Neutrophil (primary cell): ENCODE measurements at regions not wholly inside any gene's neighbourhood (a gene's known extent, or its start where the extent isn't known, plus 50 kb on each side); places are given as distances from the start of the nearest gene placed in this dataset.

Experiments
- H3K27ac ChIP-seq: fragments of 200-600 bp; sonication (generic); 2 replicates; pipeline ENCODE4 v1.5.1; 2016; ENCODE audit warnings: mild to moderate bottlenecking, moderate library complexity
- H3K27me3 ChIP-seq: fragments of 200-600 bp; sonication (generic); 2 replicates; pipeline ENCODE4 v1.6.0; 2016; ENCODE audit warnings: mild to moderate bottlenecking
- H3K36me3 ChIP-seq: fragments of 200-600 bp; sonication (generic); 2 replicates; pipeline ENCODE4 v1.5.1; 2017
- H3K4me1 ChIP-seq, 2 experiments: fragments of 200-600 bp in 1 of 2; sonication (generic) in 1 of 2; 1 replicate in 1 of 2; 2 replicates in 1 of 2; pipeline versions ENCODE4 v1.5.1 to v1.6.1; 2013 to 2016; ENCODE audit warnings: low read depth in 1 of 2, low read length in 1 of 2, mild to moderate bottlenecking in 1 of 2, moderate library complexity in 1 of 2; ENCODE audit not compliant: control insufficient read depth in 1 of 2, insufficient read depth in 1 of 2
- H3K4me3 ChIP-seq, 2 experiments: fragments of 200-600 bp in 1 of 2; sonication (generic) in 1 of 2; 1 replicate in 1 of 2; 2 replicates in 1 of 2; pipeline ENCODE4 v1.5.1; 2013 to 2016; ENCODE audit warnings: low read depth in 1 of 2, low read length in 1 of 2, mild to moderate bottlenecking in 1 of 2, moderate library complexity in 1 of 2
- H3K9me3 ChIP-seq: fragments of 200-600 bp; sonication (generic); 2 replicates; pipeline ENCODE4 v1.5.1; 2016
- TF ChIP-seq, protein P1 (sequence below): fragments of 200-600 bp; sonication (generic); IDR thresholded peaks from 2 replicates; pipeline ENCODE4 v1.5.1; 2016; ENCODE audit warnings: antibody characterized with exemption

DNA sequence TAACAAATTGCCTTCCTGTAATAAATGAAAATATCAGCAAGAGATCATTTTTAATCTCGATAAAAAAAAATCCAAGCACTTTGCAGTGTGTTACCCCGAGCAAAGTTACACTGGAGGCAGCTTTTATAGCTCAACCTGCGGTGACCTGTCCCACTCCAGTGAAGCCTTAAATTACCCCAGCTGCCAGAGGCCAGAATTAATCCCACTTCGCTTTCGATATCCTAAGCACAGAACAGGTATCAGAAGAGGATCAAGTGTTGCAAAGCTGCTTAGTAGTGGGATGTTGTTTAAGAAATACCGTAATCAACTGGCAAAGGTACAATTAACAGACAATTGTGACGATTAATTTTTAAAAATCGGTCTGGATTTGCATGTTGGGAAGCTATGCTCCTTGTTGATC is 314.0 kb downstream of the AGTPBP1 start:
- Histone ChIP-seq H3K9me3 (no peaks in the 10 kb centered on the region), H3K27me3 (peaks cover 11% of the 10 kb centered on the region), H3K27ac (no peak overlapping the region), H3K4me1 (peaks cover 13% of the 10 kb centered on the region in 2 experiments), H3K4me3 (no peak overlapping the region), H3K36me3 (no peaks in the 10 kb centered on the region)
- TF ChIP-seq, protein P1, sequence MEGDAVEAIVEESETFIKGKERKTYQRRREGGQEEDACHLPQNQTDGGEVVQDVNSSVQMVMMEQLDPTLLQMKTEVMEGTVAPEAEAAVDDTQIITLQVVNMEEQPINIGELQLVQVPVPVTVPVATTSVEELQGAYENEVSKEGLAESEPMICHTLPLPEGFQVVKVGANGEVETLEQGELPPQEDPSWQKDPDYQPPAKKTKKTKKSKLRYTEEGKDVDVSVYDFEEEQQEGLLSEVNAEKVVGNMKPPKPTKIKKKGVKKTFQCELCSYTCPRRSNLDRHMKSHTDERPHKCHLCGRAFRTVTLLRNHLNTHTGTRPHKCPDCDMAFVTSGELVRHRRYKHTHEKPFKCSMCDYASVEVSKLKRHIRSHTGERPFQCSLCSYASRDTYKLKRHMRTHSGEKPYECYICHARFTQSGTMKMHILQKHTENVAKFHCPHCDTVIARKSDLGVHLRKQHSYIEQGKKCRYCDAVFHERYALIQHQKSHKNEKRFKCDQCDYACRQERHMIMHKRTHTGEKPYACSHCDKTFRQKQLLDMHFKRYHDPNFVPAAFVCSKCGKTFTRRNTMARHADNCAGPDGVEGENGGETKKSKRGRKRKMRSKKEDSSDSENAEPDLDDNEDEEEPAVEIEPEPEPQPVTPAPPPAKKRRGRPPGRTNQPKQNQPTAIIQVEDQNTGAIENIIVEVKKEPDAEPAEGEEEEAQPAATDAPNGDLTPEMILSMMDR, result no peak

DNA sequence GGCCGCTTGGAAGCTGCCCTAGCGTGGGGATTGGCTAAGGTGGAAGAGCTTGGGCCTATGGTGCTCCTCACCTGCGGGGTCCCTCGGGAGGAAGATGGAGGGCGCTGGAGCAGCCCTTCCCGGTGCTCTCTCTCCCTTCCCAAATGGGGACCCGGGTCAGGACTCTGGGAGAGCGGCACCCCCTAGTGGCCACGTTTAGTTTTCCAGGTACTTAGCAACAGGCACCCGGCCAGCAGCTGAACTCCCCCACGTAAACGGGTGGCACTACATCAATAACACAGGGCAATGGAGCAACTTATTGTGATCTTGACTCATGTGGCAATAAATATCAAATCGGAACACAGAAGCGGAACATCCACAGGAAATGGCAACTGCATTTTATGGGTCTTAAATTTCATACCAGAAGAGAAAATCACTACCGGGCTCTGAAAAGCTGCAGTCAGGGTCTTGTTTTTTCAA is 316.6 kb downstream of the AGTPBP1 start:
- Histone ChIP-seq H3K4me3 (no peak overlapping the region), H3K9me3 (no peaks in the 10 kb centered on the region), H3K27ac (no peak overlapping the region), H3K36me3 (no peaks in the 10 kb centered on the region), H3K4me1 (peaks cover 6 to 8% of the 10 kb centered on the region in 2 experiments), H3K27me3 (peaks cover 11% of the 10 kb centered on the region)
- TF ChIP-seq, protein P1, result peak; percentile 36

DNA sequence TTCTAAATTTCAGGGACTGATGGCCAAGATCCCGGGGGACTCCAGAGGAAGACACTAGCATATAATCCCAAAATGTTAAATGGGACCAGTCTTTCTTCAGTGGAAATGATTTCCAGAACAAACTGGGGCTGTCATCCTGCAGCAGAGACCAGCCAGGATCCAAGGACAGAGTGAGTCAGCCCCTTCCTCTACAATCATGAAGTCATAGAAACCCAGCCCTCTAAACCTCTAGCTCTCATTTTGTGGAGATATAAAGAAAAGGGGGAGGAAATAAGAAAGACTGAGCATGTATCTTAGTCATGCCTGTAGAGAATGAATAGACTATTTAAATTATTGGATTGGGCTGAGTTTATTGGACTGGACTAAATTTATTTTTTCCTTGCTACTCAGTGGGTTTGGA is 318.3 kb downstream of the AGTPBP1 start:
- Histone ChIP-seq H3K9me3 (no peaks in the 10 kb centered on the region), H3K27me3 (peaks cover 7% of the 10 kb centered on the region), H3K4me1 (peaks cover 6 to 8% of the 10 kb centered on the region in 2 experiments), H3K27ac (no peak overlapping the region), H3K4me3 (no peak overlapping the region), H3K36me3 (no peaks in the 10 kb centered on the region)
- TF ChIP-seq, protein P1, result no peak

DNA sequence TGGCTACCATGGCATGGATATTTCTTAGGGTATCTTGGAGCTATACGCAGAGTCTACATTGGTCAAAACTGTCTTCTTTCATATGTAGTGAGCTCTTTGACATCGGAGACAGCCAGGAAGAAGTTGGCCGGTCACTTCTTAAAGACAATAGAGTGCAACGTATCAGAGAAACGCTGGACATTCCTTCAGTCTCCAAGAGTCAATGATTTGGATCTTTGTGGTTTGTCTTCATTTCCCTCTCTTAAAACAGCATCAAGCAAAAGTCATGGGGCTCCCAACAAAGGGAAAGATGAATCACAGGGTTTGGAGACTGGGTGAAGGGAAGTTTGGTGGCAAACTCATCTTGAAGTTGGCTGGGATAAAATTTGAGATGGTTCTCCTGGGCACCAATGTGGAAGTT is 320.1 kb downstream of the AGTPBP1 start:
- H3K27ac ChIP-seq, result no peak overlapping the region
- H3K4me3 ChIP-seq, result no peak overlapping the region
- H3K27me3 ChIP-seq, result peaks cover 8% of the 10 kb centered on the region
- H3K36me3 ChIP-seq, result no peaks in the 10 kb centered on the region
- no peaks in the 10 kb centered on the region for H3K9me3 ChIP-seq
- peaks cover 6 to 8% of the 10 kb centered on the region in 2 experiments for H3K4me1 ChIP-seq
- TF ChIP-seq, protein P1, result no peak

DNA sequence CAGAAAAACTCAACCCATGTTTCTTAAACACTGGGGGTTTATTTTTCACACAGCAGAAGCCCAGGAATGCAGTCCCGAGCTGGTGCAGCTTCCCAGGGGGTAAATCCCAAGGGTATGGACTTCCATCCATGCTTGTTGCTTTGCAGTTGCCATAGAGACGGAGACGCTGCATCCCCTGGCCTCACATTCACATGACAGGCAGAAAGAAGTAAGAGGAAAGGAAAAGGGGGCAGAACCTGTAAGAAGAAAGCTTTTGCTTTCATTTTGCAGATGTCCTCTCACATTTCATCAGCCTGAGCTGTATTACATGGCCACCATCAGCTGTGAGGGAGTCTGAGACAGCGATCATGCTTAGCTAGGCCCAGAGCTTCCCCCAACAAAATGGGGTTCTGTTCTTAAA is 321.0 kb downstream of the AGTPBP1 start:
- H3K36me3 ChIP-seq, result no peaks in the 10 kb centered on the region
- H3K27ac ChIP-seq, result no peak overlapping the region
- TF ChIP-seq, protein P1, result no peak
- H3K27me3 ChIP-seq, result peaks cover 10% of the 10 kb centered on the region
- peaks cover 6 to 8% of the 10 kb centered on the region in 2 experiments for H3K4me1 ChIP-seq
- H3K4me3 ChIP-seq, result no peak overlapping the region
- H3K9me3 ChIP-seq, result no peaks in the 10 kb centered on the region

DNA sequence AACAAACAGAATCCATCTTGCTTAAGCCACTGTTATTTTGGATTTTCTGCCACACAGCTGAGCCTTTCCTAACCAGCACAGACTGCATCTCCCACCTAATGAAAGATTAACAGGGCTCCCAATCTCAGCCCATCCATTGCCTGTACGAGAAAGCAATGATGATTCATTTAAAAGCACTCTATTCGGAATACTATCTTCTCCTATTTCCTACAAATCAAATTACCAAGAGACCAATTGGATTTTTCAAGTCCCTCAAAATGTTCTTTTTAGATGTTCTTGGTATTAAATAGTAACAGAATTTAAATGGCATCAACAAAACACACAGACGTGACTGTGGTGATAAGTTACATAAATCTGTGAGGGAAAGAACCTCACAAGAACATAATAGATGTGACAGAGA is 324.1 kb downstream of the AGTPBP1 start:
- no peaks in the 10 kb centered on the region for H3K4me1 ChIP-seq
- H3K36me3 ChIP-seq, result no peaks in the 10 kb centered on the region
- H3K27ac ChIP-seq, result no peak overlapping the region
- TF ChIP-seq, protein P1, result no peak
- no peaks in the 10 kb centered on the region for H3K9me3 ChIP-seq
- peaks cover 22% of the 10 kb centered on the region for H3K27me3 ChIP-seq
- H3K4me3 ChIP-seq, result no peak overlapping the region
